ENCODE measurements at regions not wholly inside any gene's neighbourhood (a gene's known extent, or its start where the extent isn't known, plus 50 kb on each side); places are given as distances from the start of the nearest gene placed in this dataset.

DNA sequence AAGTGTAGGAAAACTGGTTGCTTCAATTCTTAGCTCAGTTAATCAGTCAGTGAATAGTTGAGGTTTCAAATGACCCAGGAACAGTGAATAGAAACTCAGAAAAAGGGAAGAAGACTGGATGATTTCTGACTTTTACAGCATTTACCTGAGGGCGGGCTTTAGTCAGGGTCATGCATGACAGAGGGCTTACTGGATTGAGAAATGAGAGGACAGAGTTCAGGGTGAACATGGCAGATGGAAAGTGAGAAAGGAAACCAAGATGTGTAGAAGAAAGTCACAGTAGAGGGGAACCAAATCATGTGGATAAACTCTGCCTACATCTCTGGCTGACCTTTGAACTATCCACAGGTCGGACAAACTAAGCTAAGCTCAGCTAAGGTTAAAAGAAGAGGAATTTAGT is 596.0 kb downstream of the SEMA5A start:
- DNase-seq (ENCODE audit: low read depth, low spot score) (peak; percentile 71), FAIRE-seq (peak; percentile 84), ATAC-seq (peak; percentile 97)
- no peaks in the 10 kb centered on the region for H3K9me3 ChIP-seq (replicated peaks; ENCODE audit: control insufficient read depth, insufficient read depth, low read length)
- ChIA-PET CTCF (interaction anchor here (0.6 to 1.8 kb wide), 4 partner anchors 42 to 177 kb away, joined by 3 to 6 read pairs (median 3); no protein-coding TSS in a partner anchor), RAD21 (ENCODE audit: unreplicated experiment) (interaction anchor here (0.7 to 2.0 kb wide), 6 partner anchors 11 to 1063 kb away, joined by 3 to 10 read pairs (median 4); no protein-coding TSS in a partner anchor), SMC1A (ENCODE audit: uncharacterized antibody, unreplicated experiment) (interaction anchor here (0.6 to 2.3 kb wide), 4 partner anchors 66 to 610 kb away, joined by 3 to 8 read pairs (median 3); no protein-coding TSS in a partner anchor), POLR2A (interaction anchor here (0.6 kb wide), 1 partner anchor 114 kb away, joined by 3 read pairs; no protein-coding TSS in a partner anchor)
- H3K4me2 ChIP-seq (ENCODE audit: control insufficient read depth, insufficient read depth): no peak overlapping the region; the same call in 1 of the 2 replicates
- H3K4me3 ChIP-seq: no peak overlapping the region
- WGBS (ENCODE audit: insufficient coverage, insufficient replicate concordance, low lambda C conversion rate, missing lambda C conversion rate): 0% methylated on average over 2 of the region's 2 CpGs
- no peaks in the 10 kb centered on the region for H3K79me2 ChIP-seq (ENCODE audit: control insufficient read depth, insufficient read depth, low read length)
- no peak overlapping the region for H2AFZ ChIP-seq (ENCODE audit: control insufficient read depth, low read depth, low read length)
- intact Hi-C loops (cut with micrococcal nuclease; ENCODE audit: unreplicated experiment) (no loop called here), in situ Hi-C loops (cut with MboI) (no loop called here)
- no peaks in the 10 kb centered on the region for H3K36me3 ChIP-seq (ENCODE audit: control insufficient read depth in 2 of 2, insufficient read depth in 2 of 2, low read length in 1 of 2)
- H3K4me1 ChIP-seq (ENCODE audit: control insufficient read depth, insufficient read depth, low read length): no peaks in the 10 kb centered on the region
- BruUV-seq (replicated peaks): no TSS peak
- peak overlapping the region; percentile 25; the same call in 1 of the 2 replicates for H3K27ac ChIP-seq (ENCODE audit: control insufficient read depth, insufficient read depth)
- H4K20me1 ChIP-seq (ENCODE audit: control insufficient read depth, insufficient read depth): no peaks in the 10 kb centered on the region
- H3K27me3 ChIP-seq (replicated peaks in 1 of 2; ENCODE audit: control insufficient read depth in 2 of 2, insufficient read depth in 2 of 2, low read length in 1 of 2): no peaks in the 10 kb centered on the region
- no peak overlapping the region for H3K9ac ChIP-seq (ENCODE audit: control insufficient read depth, insufficient read depth, low read length)
- TF ChIP-seq, protein P1, sequence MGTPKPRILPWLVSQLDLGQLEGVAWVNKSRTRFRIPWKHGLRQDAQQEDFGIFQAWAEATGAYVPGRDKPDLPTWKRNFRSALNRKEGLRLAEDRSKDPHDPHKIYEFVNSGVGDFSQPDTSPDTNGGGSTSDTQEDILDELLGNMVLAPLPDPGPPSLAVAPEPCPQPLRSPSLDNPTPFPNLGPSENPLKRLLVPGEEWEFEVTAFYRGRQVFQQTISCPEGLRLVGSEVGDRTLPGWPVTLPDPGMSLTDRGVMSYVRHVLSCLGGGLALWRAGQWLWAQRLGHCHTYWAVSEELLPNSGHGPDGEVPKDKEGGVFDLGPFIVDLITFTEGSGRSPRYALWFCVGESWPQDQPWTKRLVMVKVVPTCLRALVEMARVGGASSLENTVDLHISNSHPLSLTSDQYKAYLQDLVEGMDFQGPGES (IDR thresholded peaks at IDR 0.05): no peak
- TF ChIP-seq, protein P2, sequence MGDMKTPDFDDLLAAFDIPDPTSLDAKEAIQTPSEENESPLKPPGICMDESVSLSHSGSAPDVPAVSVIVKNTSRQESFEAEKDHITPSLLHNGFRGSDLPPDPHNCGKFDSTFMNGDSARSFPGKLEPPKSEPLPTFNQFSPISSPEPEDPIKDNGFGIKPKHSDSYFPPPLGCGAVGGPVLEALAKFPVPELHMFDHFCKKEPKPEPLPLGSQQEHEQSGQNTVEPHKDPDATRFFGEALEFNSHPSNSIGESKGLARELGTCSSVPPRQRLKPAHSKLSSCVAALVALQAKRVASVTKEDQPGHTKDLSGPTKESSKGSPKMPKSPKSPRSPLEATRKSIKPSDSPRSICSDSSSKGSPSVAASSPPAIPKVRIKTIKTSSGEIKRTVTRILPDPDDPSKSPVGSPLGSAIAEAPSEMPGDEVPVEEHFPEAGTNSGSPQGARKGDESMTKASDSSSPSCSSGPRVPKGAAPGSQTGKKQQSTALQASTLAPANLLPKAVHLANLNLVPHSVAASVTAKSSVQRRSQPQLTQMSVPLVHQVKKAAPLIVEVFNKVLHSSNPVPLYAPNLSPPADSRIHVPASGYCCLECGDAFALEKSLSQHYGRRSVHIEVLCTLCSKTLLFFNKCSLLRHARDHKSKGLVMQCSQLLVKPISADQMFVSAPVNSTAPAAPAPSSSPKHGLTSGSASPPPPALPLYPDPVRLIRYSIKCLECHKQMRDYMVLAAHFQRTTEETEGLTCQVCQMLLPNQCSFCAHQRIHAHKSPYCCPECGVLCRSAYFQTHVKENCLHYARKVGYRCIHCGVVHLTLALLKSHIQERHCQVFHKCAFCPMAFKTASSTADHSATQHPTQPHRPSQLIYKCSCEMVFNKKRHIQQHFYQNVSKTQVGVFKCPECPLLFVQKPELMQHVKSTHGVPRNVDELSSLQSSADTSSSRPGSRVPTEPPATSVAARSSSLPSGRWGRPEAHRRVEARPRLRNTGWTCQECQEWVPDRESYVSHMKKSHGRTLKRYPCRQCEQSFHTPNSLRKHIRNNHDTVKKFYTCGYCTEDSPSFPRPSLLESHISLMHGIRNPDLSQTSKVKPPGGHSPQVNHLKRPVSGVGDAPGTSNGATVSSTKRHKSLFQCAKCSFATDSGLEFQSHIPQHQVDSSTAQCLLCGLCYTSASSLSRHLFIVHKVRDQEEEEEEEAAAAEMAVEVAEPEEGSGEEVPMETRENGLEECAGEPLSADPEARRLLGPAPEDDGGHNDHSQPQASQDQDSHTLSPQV (IDR thresholded peaks at IDR 0.05): no peak
- TF ChIP-seq POLR2AphosphoS2 (IDR thresholded peaks at IDR 0.05; ENCODE audit: low read depth, low read length): no peak
- TF ChIP-seq SMAD5 (IDR thresholded peaks at IDR 0.05; ENCODE audit: low read depth): no peak
- no peak for TF ChIP-seq SIX5 (IDR thresholded peaks at IDR 0.05; ENCODE audit: low read depth, low read length, severe bottlenecking)
- no peak for TF ChIP-seq HDGF (IDR thresholded peaks at IDR 0.05)
- TF ChIP-seq PAX5 (IDR thresholded peaks at IDR 0.05; ENCODE audit: borderline replicate concordance, low read depth, low read length): 0 out of 2 replicates have a peak, but pooled peaks have one; percentile 17
- no peak for TF ChIP-seq HCFC1 (IDR thresholded peaks at IDR 0.05; ENCODE audit: low read length)
- TF ChIP-seq KLF5 (IDR thresholded peaks at IDR 0.05; ENCODE audit: partially characterized antibody): no peak
- peak; percentile 67 for TF ChIP-seq ATF7 (IDR thresholded peaks at IDR 0.05; ENCODE audit: low read depth)
- TF ChIP-seq, protein P3, sequence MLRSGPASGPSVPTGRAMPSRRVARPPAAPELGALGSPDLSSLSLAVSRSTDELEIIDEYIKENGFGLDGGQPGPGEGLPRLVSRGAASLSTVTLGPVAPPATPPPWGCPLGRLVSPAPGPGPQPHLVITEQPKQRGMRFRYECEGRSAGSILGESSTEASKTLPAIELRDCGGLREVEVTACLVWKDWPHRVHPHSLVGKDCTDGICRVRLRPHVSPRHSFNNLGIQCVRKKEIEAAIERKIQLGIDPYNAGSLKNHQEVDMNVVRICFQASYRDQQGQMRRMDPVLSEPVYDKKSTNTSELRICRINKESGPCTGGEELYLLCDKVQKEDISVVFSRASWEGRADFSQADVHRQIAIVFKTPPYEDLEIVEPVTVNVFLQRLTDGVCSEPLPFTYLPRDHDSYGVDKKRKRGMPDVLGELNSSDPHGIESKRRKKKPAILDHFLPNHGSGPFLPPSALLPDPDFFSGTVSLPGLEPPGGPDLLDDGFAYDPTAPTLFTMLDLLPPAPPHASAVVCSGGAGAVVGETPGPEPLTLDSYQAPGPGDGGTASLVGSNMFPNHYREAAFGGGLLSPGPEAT (IDR thresholded peaks at IDR 0.05; ENCODE audit: low read depth): peak; percentile 75; the same call in 1 of the 2 replicates
- TF ChIP-seq, protein P4, sequence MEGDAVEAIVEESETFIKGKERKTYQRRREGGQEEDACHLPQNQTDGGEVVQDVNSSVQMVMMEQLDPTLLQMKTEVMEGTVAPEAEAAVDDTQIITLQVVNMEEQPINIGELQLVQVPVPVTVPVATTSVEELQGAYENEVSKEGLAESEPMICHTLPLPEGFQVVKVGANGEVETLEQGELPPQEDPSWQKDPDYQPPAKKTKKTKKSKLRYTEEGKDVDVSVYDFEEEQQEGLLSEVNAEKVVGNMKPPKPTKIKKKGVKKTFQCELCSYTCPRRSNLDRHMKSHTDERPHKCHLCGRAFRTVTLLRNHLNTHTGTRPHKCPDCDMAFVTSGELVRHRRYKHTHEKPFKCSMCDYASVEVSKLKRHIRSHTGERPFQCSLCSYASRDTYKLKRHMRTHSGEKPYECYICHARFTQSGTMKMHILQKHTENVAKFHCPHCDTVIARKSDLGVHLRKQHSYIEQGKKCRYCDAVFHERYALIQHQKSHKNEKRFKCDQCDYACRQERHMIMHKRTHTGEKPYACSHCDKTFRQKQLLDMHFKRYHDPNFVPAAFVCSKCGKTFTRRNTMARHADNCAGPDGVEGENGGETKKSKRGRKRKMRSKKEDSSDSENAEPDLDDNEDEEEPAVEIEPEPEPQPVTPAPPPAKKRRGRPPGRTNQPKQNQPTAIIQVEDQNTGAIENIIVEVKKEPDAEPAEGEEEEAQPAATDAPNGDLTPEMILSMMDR (IDR thresholded peaks at IDR 0.05 in 2 of 3, conservative IDR thresholded peaks at IDR 0.05 in 1 of 3; ENCODE audit: control insufficient read depth in 2 of 3, extremely low read depth in 1 of 3, insufficient read depth in 1 of 3, low read depth in 3 of 3, low read length in 3 of 3): no peak
- no peak for TF ChIP-seq ZNF207 (IDR thresholded peaks at IDR 0.05; ENCODE audit: borderline replicate concordance)
- no peak for TF ChIP-seq WRNIP1 (IDR thresholded peaks at IDR 0.05; ENCODE audit: borderline replicate concordance, low read depth, low read length)
- no peak for TF ChIP-seq EED (IDR thresholded peaks at IDR 0.05; ENCODE audit: low read depth)
- no peak for TF ChIP-seq CHD1 (IDR thresholded peaks at IDR 0.05; ENCODE audit: low read depth, low read length)
- peak; percentile 92 for TF ChIP-seq NR2F1 (conservative IDR thresholded peaks at IDR 0.05)

Measured in GM12878 (cell line).